Mucosa of gallbladder (tissue), 1 donor: ENCODE measurements at regions not wholly inside any gene's neighbourhood (a gene's known extent, or its start where the extent isn't known, plus 50 kb on each side); places are given as distances from the start of the nearest gene placed in this dataset.

Experiments
- DNase-seq: peaks from one replicate; pipeline ENCODE4 v3.0.0-alpha.2; 2020; ENCODE audit warnings: low spot score
- donor health status: DM: no; HTN: no; CAD: no.

- DNase-seq = no peak
These were observed 666.2 kb downstream of the KCTD8 start for GRCh38 chr4:43782391-43782790.

GRCh38 chr4:43816116-43816515 lies 632.5 kb downstream of the KCTD8 start:
- no peak for DNase-seq

GRCh38 chr4:43822621-43823020 lies 626.0 kb downstream of the KCTD8 start:
- no peak for DNase-seq

- DNase-seq = no peak
These were observed 612.7 kb downstream of the KCTD8 start for GRCh38 chr4:43835869-43836268.

GRCh38 chr4:43837171-43837570 lies 611.4 kb downstream of the KCTD8 start:
- DNase-seq = no peak

- DNase-seq = no peak
These were observed 611.0 kb downstream of the KCTD8 start for GRCh38 chr4:43837604-43838003.

- no peak for DNase-seq
These were observed 606.0 kb downstream of the KCTD8 start for GRCh38 chr4:43842594-43842993.

- no peak for DNase-seq
These were observed 605.1 kb downstream of the KCTD8 start for GRCh38 chr4:43843501-43843900.

GRCh38 chr4:43846111-43846587 lies 602.5 kb downstream of the KCTD8 start:
- no peak for DNase-seq

- no peak for DNase-seq
These were observed 594.9 kb downstream of the KCTD8 start for GRCh38 chr4:43853565-43854264.

- no peak for DNase-seq
These were observed 593.3 kb downstream of the KCTD8 start for GRCh38 chr4:43855283-43855682.

GRCh38 chr4:43864616-43865146 lies 583.9 kb downstream of the KCTD8 start:
- no peak for DNase-seq

GRCh38 chr4:43867908-43868307 lies 580.7 kb downstream of the KCTD8 start:
- no peak for DNase-seq

GRCh38 chr4:43875655-43876054 lies 573.0 kb downstream of the KCTD8 start:
- no peak for DNase-seq

GRCh38 chr4:43882470-43882869 lies 566.1 kb downstream of the KCTD8 start:
- no peak for DNase-seq

GRCh38 chr4:43886196-43886595 lies 562.4 kb downstream of the KCTD8 start:
- DNase-seq = no peak

GRCh38 chr4:43898836-43899235 lies 549.8 kb downstream of the KCTD8 start:
- no peak for DNase-seq

GRCh38 chr4:43903456-43903855 lies 545.2 kb downstream of the KCTD8 start:
- DNase-seq = no peak

GRCh38 chr4:43918377-43918776 lies 530.2 kb downstream of the KCTD8 start:
- no peak for DNase-seq

GRCh38 chr4:43932448-43932847 lies 516.2 kb downstream of the KCTD8 start:
- DNase-seq = no peak

- DNase-seq = no peak
These were observed 504.6 kb downstream of the KCTD8 start for GRCh38 chr4:43943998-43944397.

- DNase-seq = no peak
These were observed 488.6 kb downstream of the KCTD8 start for GRCh38 chr4:43959976-43960375.

- no peak for DNase-seq
These were observed 480.6 kb downstream of the KCTD8 start for GRCh38 chr4:43968011-43968410.

- no peak for DNase-seq
These were observed 465.0 kb downstream of the KCTD8 start for GRCh38 chr4:43983610-43984009.
